ENCODE measurements at regions not wholly inside any gene's neighbourhood (a gene's known extent, or its start where the extent isn't known, plus 50 kb on each side); places are given as distances from the start of the nearest gene placed in this dataset.

DNA sequence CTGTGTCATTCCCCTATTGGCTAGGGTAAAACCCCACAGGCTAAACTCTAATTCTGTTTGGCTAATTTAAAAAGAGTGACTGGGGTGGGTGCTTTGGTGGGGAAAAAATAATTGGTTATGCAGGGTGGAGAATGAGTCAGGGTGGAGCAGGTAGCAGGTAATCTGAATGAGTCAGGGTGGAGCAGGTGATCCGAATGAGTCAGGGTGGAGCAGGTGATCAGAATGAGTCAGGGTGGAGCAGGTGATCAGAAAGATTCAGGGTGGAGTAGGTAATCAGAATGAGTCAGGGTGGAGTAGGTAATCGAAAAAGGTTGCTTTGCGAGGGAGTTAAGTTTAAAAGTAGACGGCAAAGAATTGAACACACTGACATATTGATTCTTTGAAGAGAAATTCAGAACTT lies 1218.8 kb upstream of the ATXN8OS start:
- no peak for DNase-seq (ENCODE audit: extremely low spot score)
- ChIA-PET POLR2A (no interaction called here), CTCF (no interaction called here)
- TF ChIP-seq, protein P1, sequence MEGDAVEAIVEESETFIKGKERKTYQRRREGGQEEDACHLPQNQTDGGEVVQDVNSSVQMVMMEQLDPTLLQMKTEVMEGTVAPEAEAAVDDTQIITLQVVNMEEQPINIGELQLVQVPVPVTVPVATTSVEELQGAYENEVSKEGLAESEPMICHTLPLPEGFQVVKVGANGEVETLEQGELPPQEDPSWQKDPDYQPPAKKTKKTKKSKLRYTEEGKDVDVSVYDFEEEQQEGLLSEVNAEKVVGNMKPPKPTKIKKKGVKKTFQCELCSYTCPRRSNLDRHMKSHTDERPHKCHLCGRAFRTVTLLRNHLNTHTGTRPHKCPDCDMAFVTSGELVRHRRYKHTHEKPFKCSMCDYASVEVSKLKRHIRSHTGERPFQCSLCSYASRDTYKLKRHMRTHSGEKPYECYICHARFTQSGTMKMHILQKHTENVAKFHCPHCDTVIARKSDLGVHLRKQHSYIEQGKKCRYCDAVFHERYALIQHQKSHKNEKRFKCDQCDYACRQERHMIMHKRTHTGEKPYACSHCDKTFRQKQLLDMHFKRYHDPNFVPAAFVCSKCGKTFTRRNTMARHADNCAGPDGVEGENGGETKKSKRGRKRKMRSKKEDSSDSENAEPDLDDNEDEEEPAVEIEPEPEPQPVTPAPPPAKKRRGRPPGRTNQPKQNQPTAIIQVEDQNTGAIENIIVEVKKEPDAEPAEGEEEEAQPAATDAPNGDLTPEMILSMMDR (IDR thresholded peaks at IDR 0.05; ENCODE audit: control extremely low read depth, extremely low read depth, low read depth, missing control alignments) = no peak

DNA sequence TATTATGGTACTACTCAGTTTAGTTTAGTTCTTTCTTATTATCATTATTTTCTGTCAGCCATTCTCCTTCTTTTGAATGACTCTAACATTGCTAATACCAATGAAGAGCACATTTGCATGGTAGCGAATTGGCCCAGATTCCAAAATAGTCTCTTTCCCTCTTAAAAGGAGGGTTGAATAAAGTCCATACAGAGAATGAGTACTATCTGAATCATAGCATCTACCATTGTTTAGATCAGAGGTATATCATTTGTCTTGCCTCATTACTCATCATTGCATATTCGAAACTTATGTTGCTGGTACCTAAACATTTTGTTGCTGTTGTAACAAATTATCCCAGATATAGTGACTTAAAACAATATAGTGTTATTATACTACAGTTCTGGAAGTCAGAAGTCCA lies 1235.3 kb upstream of the ATXN8OS start:
- POLR2A ChIA-PET = no interaction called here
- CTCF ChIA-PET = no interaction called here
- no peak for DNase-seq (ENCODE audit: extremely low spot score)
- TF ChIP-seq, protein P1 (IDR thresholded peaks at IDR 0.05; ENCODE audit: control extremely low read depth, extremely low read depth, low read depth, missing control alignments) = no peak

DNA sequence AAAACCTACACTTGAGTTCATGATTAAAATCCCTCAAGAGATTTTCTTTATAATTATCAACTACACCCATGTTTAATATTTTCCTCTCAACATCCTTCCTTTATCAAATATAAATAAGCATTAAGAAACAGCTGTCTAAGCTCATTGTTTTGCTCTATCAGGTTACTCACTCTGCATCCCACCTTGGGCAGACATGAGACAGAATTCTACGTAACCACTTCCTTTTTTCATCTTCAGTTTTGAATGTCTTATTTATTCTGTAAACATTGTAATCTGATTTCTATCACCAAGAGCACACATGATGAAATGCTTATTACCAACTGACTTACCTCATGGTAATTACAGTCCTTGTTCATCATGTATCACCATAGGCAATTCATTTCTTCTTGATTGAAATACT lies 1256.6 kb upstream of the ATXN8OS start:
- ChIA-PET POLR2A (no interaction called here), CTCF (no interaction called here)
- no peak for DNase-seq (ENCODE audit: extremely low spot score)
- TF ChIP-seq, protein P1 (IDR thresholded peaks at IDR 0.05; ENCODE audit: control extremely low read depth, extremely low read depth, low read depth, missing control alignments) = no peak

DNA sequence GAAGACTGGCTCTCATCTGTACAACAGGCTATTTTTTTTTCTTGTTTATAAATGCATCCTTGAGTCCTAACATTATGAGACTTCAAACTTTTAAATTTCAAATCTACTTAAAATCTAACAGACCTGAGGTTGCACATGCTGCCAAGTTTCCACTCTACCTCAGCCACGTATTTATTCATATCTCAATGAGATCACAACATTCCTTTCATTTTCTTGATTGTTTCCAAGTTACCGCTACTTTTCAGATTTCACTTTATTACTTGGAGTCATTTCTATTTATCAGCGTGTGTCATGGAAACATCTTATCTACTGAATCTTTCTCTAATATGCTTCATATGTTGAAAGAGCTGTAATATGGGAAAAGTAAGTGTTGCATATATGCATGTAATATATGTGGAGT lies 1257.5 kb upstream of the ATXN8OS start:
- POLR2A ChIA-PET = no interaction called here
- CTCF ChIA-PET = no interaction called here
- TF ChIP-seq, protein P1 (IDR thresholded peaks at IDR 0.05; ENCODE audit: control extremely low read depth, extremely low read depth, low read depth, missing control alignments) = no peak

DNA sequence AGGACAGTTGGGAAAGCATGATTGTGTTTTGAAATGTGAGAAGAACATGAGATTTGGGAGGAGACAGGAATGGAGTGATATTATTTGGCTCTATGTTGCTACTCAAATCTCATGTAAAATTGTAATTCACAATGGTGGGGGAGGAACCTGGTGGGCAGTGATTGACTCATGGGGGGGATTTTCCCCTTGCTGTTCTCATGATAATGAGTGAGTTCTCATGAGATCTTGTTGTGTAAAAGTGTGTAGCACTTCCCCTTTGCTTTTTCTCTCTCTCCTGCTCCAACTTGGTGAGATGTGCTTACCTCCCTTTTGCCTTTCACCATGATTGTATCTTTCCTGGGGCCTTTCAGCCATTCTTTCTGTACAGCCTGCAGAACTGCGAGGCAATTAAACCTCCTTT lies 1261.0 kb upstream of the ATXN8OS start:
- ChIA-PET CTCF (no interaction called here), POLR2A (no interaction called here)
- no peak for DNase-seq (ENCODE audit: extremely low spot score)
- TF ChIP-seq, protein P1 (IDR thresholded peaks at IDR 0.05; ENCODE audit: control extremely low read depth, extremely low read depth, low read depth, missing control alignments) = no peak

More for the DNA sequence above, 1257.5 kb upstream of the ATXN8OS start:
- DNase-seq (ENCODE audit: extremely low spot score) = no peak

DNA sequence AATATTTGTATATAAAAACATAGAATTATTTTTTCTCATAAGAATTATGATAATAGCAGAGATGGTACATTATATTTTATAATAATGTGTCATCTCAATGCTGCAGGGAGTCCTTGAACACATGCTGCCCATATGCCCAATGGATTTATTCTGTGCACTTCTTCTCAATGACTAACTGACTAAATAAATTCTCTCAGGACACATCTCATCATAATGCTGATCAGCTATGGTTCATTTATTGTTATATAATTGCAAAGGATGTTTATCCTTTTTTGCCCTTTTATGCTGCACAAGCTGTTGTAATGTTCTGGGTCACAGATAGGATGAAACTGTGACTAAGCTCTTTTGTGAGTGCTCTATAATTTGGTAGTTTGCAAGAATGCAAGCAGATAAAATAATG lies 1273.3 kb upstream of the ATXN8OS start:
- TF ChIP-seq, protein P1 (IDR thresholded peaks at IDR 0.05; ENCODE audit: control extremely low read depth, extremely low read depth, low read depth, missing control alignments) = no peak
- no peak for DNase-seq (ENCODE audit: extremely low spot score)
- POLR2A ChIA-PET = no interaction called here
- CTCF ChIA-PET = no interaction called here

DNA sequence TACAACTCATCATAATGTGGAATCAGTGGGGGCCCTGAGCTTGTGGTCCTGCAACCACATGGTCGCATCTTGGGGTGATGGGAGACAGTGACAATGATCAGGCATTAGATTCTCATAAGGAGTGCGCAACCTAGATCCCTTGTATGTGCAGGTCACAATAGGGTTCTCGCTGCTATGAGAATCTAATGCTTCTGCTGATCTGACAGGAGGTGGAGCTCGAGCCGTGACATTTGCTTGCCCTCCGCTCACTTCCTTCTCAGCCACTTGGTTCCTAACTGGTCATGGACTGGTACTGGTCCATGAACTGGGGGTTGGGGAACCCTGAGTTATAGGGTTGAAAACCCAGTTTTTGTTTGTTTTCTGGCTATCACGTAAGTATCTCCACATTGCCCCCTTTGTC lies 1290.9 kb upstream of the ATXN8OS start:
- TF ChIP-seq, protein P1 (IDR thresholded peaks at IDR 0.05; ENCODE audit: control extremely low read depth, extremely low read depth, low read depth, missing control alignments) = no peak
- CTCF ChIA-PET = interaction anchor here (2.1 kb wide), 1 partner anchor 10 kb away, joined by 8 read pairs; no protein-coding TSS in a partner anchor
- POLR2A ChIA-PET = no interaction called here
- DNase-seq (ENCODE audit: extremely low spot score) = no peak

Measured in GM10248 (cell line).